ENCODE measurements at regions not wholly inside any gene's neighbourhood (a gene's known extent, or its start where the extent isn't known, plus 50 kb on each side); places are given as distances from the start of the nearest gene placed in this dataset.
A peak's percentile ranks its signal among the peaks of the same experiment; 100 is the strongest.

- Histone ChIP-seq H3K36me3 (no peaks in the 10 kb centered on the region), H3K9me3 (no peaks in the 10 kb centered on the region), H3K27me3 (no peaks in the 10 kb centered on the region), H3K4me3 (no peak overlapping the region), H3K4me1 (no peaks in the 10 kb centered on the region), H3K27ac (no peak overlapping the region)
- in situ Hi-C loops (cut with MboI; ENCODE audit: low pct_ligation_motif_present in 1 of 4, low pct_unique_long_range_greater_than_20kb in 1 of 4, low sequenced_read_pairs in 3 of 4) (loop anchor here in 1 of 4 donors (10.0 kb wide), 1 partner anchor 174 kb away; no protein-coding TSS in a partner anchor), intact Hi-C loops (cut with DNase I; ENCODE audit: low total_unique reads) (no loop called here)
- TF ChIP-seq EP300 (IDR thresholded peaks at IDR 0.05; ENCODE audit: low read depth) = no peak
- WGBS, 2 donors (ENCODE audit: low coverage in 1 of 2) = 79 to 90% methylated on average over 2 to 3 of the region's 3 CpGs
- no peak for DNase-seq
These were observed 139.3 kb downstream of the MID1IP1 start for GRCh38 chrX:38940547-38940946.

- Histone ChIP-seq H3K36me3 (no peaks in the 10 kb centered on the region), H3K27ac (no peak overlapping the region)
These were observed 140.4 kb downstream of the MID1IP1 start for GRCh38 chrX:38941675-38942074.

GRCh38 chrX:38943120-38943519 is 141.9 kb downstream of the MID1IP1 start:
- Histone ChIP-seq H3K4me1 (no peaks in the 10 kb centered on the region), H3K27me3 (no peaks in the 10 kb centered on the region), H3K36me3 (no peaks in the 10 kb centered on the region), H3K9me3 (no peaks in the 10 kb centered on the region), H3K27ac (no peak overlapping the region), H3K4me3 (no peak overlapping the region)
- TF ChIP-seq CTCF (IDR thresholded peaks at IDR 0.05) (no peak), POLR2A (IDR thresholded peaks at IDR 0.05) (no peak), POLR2AphosphoS5 (IDR thresholded peaks at IDR 0.05) (no peak), EP300 (IDR thresholded peaks at IDR 0.05; ENCODE audit: low read depth) (no peak)
- intact Hi-C loops (cut with DNase I; ENCODE audit: low total_unique reads) (no loop called here), in situ Hi-C loops (cut with MboI; ENCODE audit: low pct_ligation_motif_present in 1 of 4, low pct_unique_long_range_greater_than_20kb in 1 of 4, low sequenced_read_pairs in 3 of 4) (loop anchor here in 1 of 4 donors (10.0 kb wide), 1 partner anchor 172 kb away; no protein-coding TSS in a partner anchor)
- no peak for DNase-seq
- 68% methylated on average over 1 of the region's 1 CpG; no CpG with 5 or more reads in 1 of the 2 donors for WGBS, 2 donors (ENCODE audit: low coverage in 1 of 2)

More at GRCh38 chrX:38941675-38942074, 140.4 kb downstream of the MID1IP1 start:
- in situ Hi-C loops (cut with MboI; ENCODE audit: low pct_ligation_motif_present in 1 of 4, low pct_unique_long_range_greater_than_20kb in 1 of 4, low sequenced_read_pairs in 3 of 4) (loop anchor here in 1 of 4 donors (10.0 kb wide), 1 partner anchor 173 kb away; no protein-coding TSS in a partner anchor), intact Hi-C loops (cut with DNase I; ENCODE audit: low total_unique reads) (no loop called here)
- WGBS, 2 donors (ENCODE audit: low coverage in 1 of 2) = 87% methylated on average over 1 of the region's 1 CpG; no CpG with 5 or more reads in 1 of the 2 donors
- DNase-seq = no peak
- TF ChIP-seq POLR2AphosphoS5 (IDR thresholded peaks at IDR 0.05) (peak in 2 of 3 donors; percentile 12 to 21), CTCF (IDR thresholded peaks at IDR 0.05) (no peak), EP300 (IDR thresholded peaks at IDR 0.05; ENCODE audit: low read depth) (no peak), POLR2A (IDR thresholded peaks at IDR 0.05) (no peak)
- Histone ChIP-seq H3K4me3 (no peak overlapping the region), H3K9me3 (no peaks in the 10 kb centered on the region), H3K27me3 (no peaks in the 10 kb centered on the region), H3K4me1 (no peaks in the 10 kb centered on the region)

- in situ Hi-C loops (cut with MboI; ENCODE audit: low pct_ligation_motif_present in 1 of 4, low pct_unique_long_range_greater_than_20kb in 1 of 4, low sequenced_read_pairs in 3 of 4) = loop anchor here in 1 of 4 donors (10.0 kb wide), 1 partner anchor 167 kb away; no protein-coding TSS in a partner anchor
- no peak overlapping the region for H3K4me3 ChIP-seq
- intact Hi-C loops (cut with DNase I; ENCODE audit: low total_unique reads) = no loop called here
- no peak for DNase-seq
- no peaks in the 10 kb centered on the region for H3K27me3 ChIP-seq
- H3K9me3 ChIP-seq = no peaks in the 10 kb centered on the region
- no peaks in the 10 kb centered on the region for H3K36me3 ChIP-seq
- H3K4me1 ChIP-seq = no peaks in the 10 kb centered on the region
- no peak overlapping the region for H3K27ac ChIP-seq
- TF ChIP-seq POLR2A (IDR thresholded peaks at IDR 0.05) (no peak), POLR2AphosphoS5 (IDR thresholded peaks at IDR 0.05) (no peak), CTCF (IDR thresholded peaks at IDR 0.05) (no peak), EP300 (IDR thresholded peaks at IDR 0.05; ENCODE audit: low read depth) (no peak)
These were observed 146.8 kb downstream of the MID1IP1 start for GRCh38 chrX:38948046-38948445.

GRCh38 chrX:38954520-38954919 is 153.3 kb downstream of the MID1IP1 start:
- Histone ChIP-seq H3K9me3 (no peaks in the 10 kb centered on the region), H3K36me3 (no peaks in the 10 kb centered on the region), H3K4me1 (no peaks in the 10 kb centered on the region), H3K4me3 (no peak overlapping the region), H3K27me3 (no peaks in the 10 kb centered on the region), H3K27ac (no peak overlapping the region)
- intact Hi-C loops (cut with DNase I; ENCODE audit: low total_unique reads) (no loop called here), in situ Hi-C loops (cut with MboI; ENCODE audit: low pct_ligation_motif_present in 1 of 4, low pct_unique_long_range_greater_than_20kb in 1 of 4, low sequenced_read_pairs in 3 of 4) (no loop called here)
- WGBS, 2 donors (ENCODE audit: low coverage in 1 of 2) = 71 to 83% methylated on average over 2 of the region's 2 CpGs
- no peak for DNase-seq
- no peak for TF ChIP-seq POLR2AphosphoS5 (IDR thresholded peaks at IDR 0.05)
- TF ChIP-seq CTCF (IDR thresholded peaks at IDR 0.05) = no peak
- no peak for TF ChIP-seq POLR2A (IDR thresholded peaks at IDR 0.05)
- no peak for TF ChIP-seq EP300 (IDR thresholded peaks at IDR 0.05; ENCODE audit: low read depth)

All from transverse colon (tissue), 4 donors.